Fibroblast of villous mesenchyme (primary cell): ENCODE measurements at regions not wholly inside any gene's neighbourhood (a gene's known extent, or its start where the extent isn't known, plus 50 kb on each side); places are given as distances from the start of the nearest gene placed in this dataset.
"Not testable (repeated sequence)": the region's sequence is repeated elsewhere in the genome, so short reads cannot be mapped to it uniquely, and the experiment has no call there.

ENCODE experiments used
- DNase-seq: peaks from one replicate; pipeline ENCODE4 v3.0.0-alpha.2; 2010; ENCODE audit warnings: low read depth
- H3K4me3 ChIP-seq: 2 replicates; pipeline ENCODE4 v1.5.1; 2011; ENCODE audit warnings: low read depth, mild to moderate bottlenecking, low read length
- CTCF ChIP-seq: IDR thresholded peaks from 2 replicates; pipeline ENCODE4 v1.5.1; 2012; ENCODE audit warnings: low read depth, mild to moderate bottlenecking, low read length; ENCODE audit not compliant: insufficient read depth

GRCh38 chr7:94779861-94780260 lies 123.9 kb upstream of the SGCE start:
- DNase-seq = no peak
- H3K4me3 ChIP-seq = no peak overlapping the region
- no peak for TF ChIP-seq CTCF

GRCh38 chr7:94781236-94781635 lies 125.3 kb upstream of the SGCE start:
- H3K4me3 ChIP-seq = no peak overlapping the region
- TF ChIP-seq CTCF = no peak
- DNase-seq = no peak

- H3K4me3 ChIP-seq = no peak overlapping the region
- DNase-seq = no peak
- no peak for TF ChIP-seq CTCF
Measured at GRCh38 chr7:94782777-94783176, 124.6 kb upstream of the PPP1R9A start.

GRCh38 chr7:94787285-94787684 lies 120.1 kb upstream of the PPP1R9A start:
- DNase-seq = no peak
- TF ChIP-seq CTCF = no peak
- no peak overlapping the region for H3K4me3 ChIP-seq

GRCh38 chr7:94788378-94788777 lies 119.0 kb upstream of the PPP1R9A start:
- not testable (repeated sequence) for H3K4me3 ChIP-seq, DNase-seq

- H3K4me3 ChIP-seq = no peak overlapping the region
- no peak for TF ChIP-seq CTCF
Measured at GRCh38 chr7:94792241-94792640, 115.2 kb upstream of the PPP1R9A start.

GRCh38 chr7:94797404-94797803 lies 110.0 kb upstream of the PPP1R9A start:
- H3K4me3 ChIP-seq, DNase-seq: not testable (repeated sequence)

More at GRCh38 chr7:94792241-94792640, 115.2 kb upstream of the PPP1R9A start:
- no peak for DNase-seq

GRCh38 chr7:94803821-94804220 lies 103.6 kb upstream of the PPP1R9A start:
- H3K4me3 ChIP-seq = no peak overlapping the region
- no peak for TF ChIP-seq CTCF
- no peak for DNase-seq

- not testable (repeated sequence) for H3K4me3 ChIP-seq, DNase-seq
Measured at GRCh38 chr7:94808673-94809072, 98.7 kb upstream of the PPP1R9A start.
